ENCODE measurements at regions not wholly inside any gene's neighbourhood (a gene's known extent, or its start where the extent isn't known, plus 50 kb on each side); places are given as distances from the start of the nearest gene placed in this dataset.

- H3K27me3 ChIP-seq: no peaks in the 10 kb centered on the region
- H3K9me3 ChIP-seq: no peaks in the 10 kb centered on the region
- no peaks in the 10 kb centered on the region for H3K36me3 ChIP-seq
- DNase-seq: no peak
- intact Hi-C loops (cut with DNase I; ENCODE audit: low total_unique reads) (no loop called here), in situ Hi-C loops (cut with MboI; ENCODE audit: low pct_ligation_motif_present in 1 of 4, low pct_unique_long_range_greater_than_20kb in 1 of 4, low sequenced_read_pairs in 3 of 4) (no loop called here)
- no peaks in the 10 kb centered on the region for H3K4me1 ChIP-seq
- no peak for TF ChIP-seq POLR2A (IDR thresholded peaks at IDR 0.05)
- no peak for TF ChIP-seq POLR2AphosphoS5 (IDR thresholded peaks at IDR 0.05)
- no peak for TF ChIP-seq EP300 (IDR thresholded peaks at IDR 0.05; ENCODE audit: low read depth)
- no peak for TF ChIP-seq CTCF (IDR thresholded peaks at IDR 0.05)
- no peak overlapping the region for H3K4me3 ChIP-seq
- 68 to 76% methylated on average over 2 of the region's 2 CpGs for WGBS, 2 donors (ENCODE audit: low coverage in 1 of 2)
- H3K27ac ChIP-seq: no peak overlapping the region
These were observed 436.1 kb downstream of the TUSC7 start for GRCh38 chr3:117145677-117146076.

GRCh38 chr3:117146571-117146970 lies 437.0 kb downstream of the TUSC7 start:
- TF ChIP-seq EP300 (IDR thresholded peaks at IDR 0.05; ENCODE audit: low read depth) (no peak), POLR2A (IDR thresholded peaks at IDR 0.05) (no peak), CTCF (IDR thresholded peaks at IDR 0.05) (no peak), POLR2AphosphoS5 (IDR thresholded peaks at IDR 0.05) (no peak)
- H3K9me3 ChIP-seq: no peaks in the 10 kb centered on the region
- no peaks in the 10 kb centered on the region for H3K27me3 ChIP-seq
- no peak overlapping the region for H3K27ac ChIP-seq
- no peaks in the 10 kb centered on the region for H3K4me1 ChIP-seq
- intact Hi-C loops (cut with DNase I; ENCODE audit: low total_unique reads): no loop called here
- WGBS, 2 donors (ENCODE audit: low coverage in 1 of 2): 58 to 78% methylated on average over 1 of the region's 1 CpG
- in situ Hi-C loops (cut with MboI; ENCODE audit: low pct_ligation_motif_present in 1 of 4, low pct_unique_long_range_greater_than_20kb in 1 of 4, low sequenced_read_pairs in 3 of 4): no loop called here
- H3K36me3 ChIP-seq: no peaks in the 10 kb centered on the region
- no peak for DNase-seq
- no peak overlapping the region for H3K4me3 ChIP-seq

- TF ChIP-seq POLR2A (IDR thresholded peaks at IDR 0.05) (no peak), POLR2AphosphoS5 (IDR thresholded peaks at IDR 0.05) (no peak), CTCF (IDR thresholded peaks at IDR 0.05) (no peak), EP300 (IDR thresholded peaks at IDR 0.05; ENCODE audit: low read depth) (no peak)
- Histone ChIP-seq H3K27me3 (no peaks in the 10 kb centered on the region), H3K36me3 (no peaks in the 10 kb centered on the region), H3K9me3 (no peaks in the 10 kb centered on the region), H3K4me3 (no peak overlapping the region), H3K27ac (no peak overlapping the region), H3K4me1 (no peaks in the 10 kb centered on the region)
- intact Hi-C loops (cut with DNase I; ENCODE audit: low total_unique reads): no loop called here
- DNase-seq: no peak
- WGBS, 2 donors (ENCODE audit: low coverage in 1 of 2): 69 to 84% methylated on average over 2 of the region's 2 CpGs
- in situ Hi-C loops (cut with MboI; ENCODE audit: low pct_ligation_motif_present in 1 of 4, low pct_unique_long_range_greater_than_20kb in 1 of 4, low sequenced_read_pairs in 3 of 4): no loop called here
These were observed 440.0 kb downstream of the TUSC7 start for GRCh38 chr3:117149584-117149983.

GRCh38 chr3:117150628-117151027 lies 441.0 kb downstream of the TUSC7 start:
- no peak overlapping the region for H3K4me3 ChIP-seq
- H3K36me3 ChIP-seq: no peaks in the 10 kb centered on the region
- in situ Hi-C loops (cut with MboI; ENCODE audit: low pct_ligation_motif_present in 1 of 4, low pct_unique_long_range_greater_than_20kb in 1 of 4, low sequenced_read_pairs in 3 of 4) (no loop called here), intact Hi-C loops (cut with DNase I; ENCODE audit: low total_unique reads) (no loop called here)
- H3K9me3 ChIP-seq: no peaks in the 10 kb centered on the region
- no peaks in the 10 kb centered on the region for H3K27me3 ChIP-seq
- no peaks in the 10 kb centered on the region for H3K4me1 ChIP-seq
- 52 to 60% methylated on average over 3 of the region's 3 CpGs for WGBS, 2 donors (ENCODE audit: low coverage in 1 of 2)
- no peak for DNase-seq
- TF ChIP-seq POLR2AphosphoS5 (IDR thresholded peaks at IDR 0.05) (no peak), CTCF (IDR thresholded peaks at IDR 0.05) (no peak), EP300 (IDR thresholded peaks at IDR 0.05; ENCODE audit: low read depth) (no peak), POLR2A (IDR thresholded peaks at IDR 0.05) (no peak)
- H3K27ac ChIP-seq: no peak overlapping the region

Data from transverse colon (tissue), 4 donors.